GM13976 (cell line): ENCODE measurements at regions not wholly inside any gene's neighbourhood (a gene's known extent, or its start where the extent isn't known, plus 50 kb on each side); places are given as distances from the start of the nearest gene placed in this dataset.

Experiments used
- DNase-seq: peaks from one replicate; pipeline ENCODE4 v3.0.0; 2012; ENCODE audit warnings: low spot score
- CTCF ChIP-seq: IDR thresholded peaks from 2 replicates; pipeline ENCODE4 v1.5.1; 2012; ENCODE audit warnings: borderline replicate concordance, mild to moderate bottlenecking; ENCODE audit not compliant: insufficient read depth; ENCODE audit errors: extremely low read depth, missing control alignments, control extremely low read depth
- in situ Hi-C: fragments of 300-500 bp; cut with MboI; formaldehyde crosslinking; loops from one replicate; pipeline ENCODE4 v1.12.0; 2022; ENCODE audit warnings: low sequenced_read_pairs, mixed read lengths, inconsistent platforms; ENCODE audit not compliant: unreplicated experiment

GRCh38 chr12:63090716-63091115 is 60.3 kb downstream of the AVPR1A start:
- DNase-seq, result no peak
- TF ChIP-seq CTCF, result no peak
- in situ Hi-C loops, result no loop called here

- in situ Hi-C loops, result no loop called here
- TF ChIP-seq CTCF, result no peak
- no peak for DNase-seq
Observed at GRCh38 chr12:63086149-63086915, 64.7 kb downstream of the AVPR1A start.

- no peak for DNase-seq
- TF ChIP-seq CTCF, result no peak
- in situ Hi-C loops, result no loop called here
Observed at GRCh38 chr12:63085120-63085519, 65.9 kb downstream of the AVPR1A start.

- in situ Hi-C loops, result no loop called here
- no peak for TF ChIP-seq CTCF
- no peak for DNase-seq
Observed at GRCh38 chr12:63084501-63084900, 66.5 kb downstream of the AVPR1A start.

- in situ Hi-C loops, result no loop called here
- no peak for DNase-seq
- TF ChIP-seq CTCF, result no peak
Observed at GRCh38 chr12:63083046-63083445, 68.0 kb downstream of the AVPR1A start.

- DNase-seq, result no peak
- no peak for TF ChIP-seq CTCF
- in situ Hi-C loops, result no loop called here
Observed at GRCh38 chr12:63079791-63080502, 71.1 kb downstream of the AVPR1A start.

GRCh38 chr12:63078906-63079305 is 72.1 kb downstream of the AVPR1A start:
- no peak for DNase-seq
- TF ChIP-seq CTCF, result no peak
- in situ Hi-C loops, result no loop called here
